Mesothelial cell of epicardium (in vitro differentiated cells): ENCODE measurements at regions not wholly inside any gene's neighbourhood (a gene's known extent, or its start where the extent isn't known, plus 50 kb on each side); places are given as distances from the start of the nearest gene placed in this dataset.

Experiments used
- DNase-seq, 2 experiments: peaks; one replicate each; pipeline ENCODE4 v3.0.0; 2021; ENCODE audit warnings: low spot score in 2 of 2; ENCODE audit not compliant: unreplicated experiment in 2 of 2
- H3K27ac Mint-ChIP-seq: 2 replicates; pipeline ENCODE4 v1.8.0; 2021; ENCODE audit warnings: mixed read lengths
- H3K27me3 Mint-ChIP-seq: 2 replicates; pipeline ENCODE4 v1.8.0; 2021; ENCODE audit warnings: low read depth, mixed read lengths
- H3K36me3 Mint-ChIP-seq: 2 replicates; pipeline ENCODE4 v1.8.0; 2021; ENCODE audit warnings: mixed read lengths
- H3K4me1 Mint-ChIP-seq: 2 replicates; pipeline ENCODE4 v1.8.0; 2021; ENCODE audit warnings: mixed read lengths
- H3K4me3 Mint-ChIP-seq: 2 replicates; pipeline ENCODE4 v1.8.0; 2021; ENCODE audit warnings: mild to moderate bottlenecking, moderate library complexity, mixed read lengths
- H3K9me3 Mint-ChIP-seq: 2 replicates; pipeline ENCODE4 v1.8.0; 2021; ENCODE audit warnings: mixed read lengths
- TF ChIP-seq, protein P1 (sequence below): fragments of 200-600 bp; sonication (generic); IDR thresholded peaks from one replicate; pipeline ENCODE4 v1.5.0; 2021; ENCODE audit warnings: antibody characterized with exemption; ENCODE audit not compliant: unreplicated experiment

GRCh38 chr20:58011947-58012610 lies 216.4 kb downstream of the ANKRD60 start:
- no peaks in the 10 kb centered on the region for H3K4me1 Mint-ChIP-seq
- no peak for DNase-seq

DNA sequence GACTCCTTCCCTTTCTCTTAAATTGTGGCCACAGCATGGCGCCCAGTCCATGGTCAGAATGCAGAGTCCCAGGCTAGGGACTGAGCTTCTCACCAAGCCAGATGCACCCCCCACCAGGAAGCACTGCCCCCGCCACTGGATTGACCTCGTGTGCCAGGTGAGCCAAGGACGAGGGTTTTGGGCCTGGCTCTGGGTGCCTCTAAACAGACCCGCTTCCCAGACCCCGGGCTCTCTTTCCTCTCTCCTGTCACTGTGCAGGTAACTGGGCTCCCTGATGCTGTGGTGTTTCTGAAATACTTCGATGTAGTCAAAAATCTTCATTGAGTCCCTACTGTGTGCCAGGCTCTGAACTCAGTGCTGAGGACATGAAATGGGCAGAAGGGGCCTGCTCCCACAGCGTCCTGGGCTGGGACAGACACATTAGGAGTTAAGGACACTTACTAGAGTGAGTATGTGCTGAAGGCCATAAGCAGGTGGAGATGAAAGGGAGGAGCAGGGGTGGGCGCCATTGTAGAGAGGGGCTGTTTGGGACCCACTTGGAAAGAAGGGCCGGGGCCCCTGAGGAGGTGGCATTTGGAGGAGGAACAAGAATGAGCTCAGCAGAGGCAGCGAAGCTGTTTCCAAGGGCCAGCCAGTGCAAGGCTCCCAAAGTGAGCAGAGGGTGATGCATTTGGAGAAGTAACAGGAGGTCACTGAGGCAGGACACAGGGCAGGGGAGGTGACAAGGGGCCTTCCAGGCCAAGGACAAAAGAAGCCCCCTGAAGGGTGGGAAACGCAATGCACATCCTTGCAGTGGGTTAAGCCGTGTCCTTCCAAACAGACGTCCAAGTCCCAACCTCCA lies 217.1 kb downstream of the ANKRD60 start:
- H3K9me3 Mint-ChIP-seq = peaks cover 3% of the 10 kb centered on the region
- no peaks in the 10 kb centered on the region for H3K36me3 Mint-ChIP-seq
- no peaks in the 10 kb centered on the region for H3K4me1 Mint-ChIP-seq
- TF ChIP-seq, protein P1, sequence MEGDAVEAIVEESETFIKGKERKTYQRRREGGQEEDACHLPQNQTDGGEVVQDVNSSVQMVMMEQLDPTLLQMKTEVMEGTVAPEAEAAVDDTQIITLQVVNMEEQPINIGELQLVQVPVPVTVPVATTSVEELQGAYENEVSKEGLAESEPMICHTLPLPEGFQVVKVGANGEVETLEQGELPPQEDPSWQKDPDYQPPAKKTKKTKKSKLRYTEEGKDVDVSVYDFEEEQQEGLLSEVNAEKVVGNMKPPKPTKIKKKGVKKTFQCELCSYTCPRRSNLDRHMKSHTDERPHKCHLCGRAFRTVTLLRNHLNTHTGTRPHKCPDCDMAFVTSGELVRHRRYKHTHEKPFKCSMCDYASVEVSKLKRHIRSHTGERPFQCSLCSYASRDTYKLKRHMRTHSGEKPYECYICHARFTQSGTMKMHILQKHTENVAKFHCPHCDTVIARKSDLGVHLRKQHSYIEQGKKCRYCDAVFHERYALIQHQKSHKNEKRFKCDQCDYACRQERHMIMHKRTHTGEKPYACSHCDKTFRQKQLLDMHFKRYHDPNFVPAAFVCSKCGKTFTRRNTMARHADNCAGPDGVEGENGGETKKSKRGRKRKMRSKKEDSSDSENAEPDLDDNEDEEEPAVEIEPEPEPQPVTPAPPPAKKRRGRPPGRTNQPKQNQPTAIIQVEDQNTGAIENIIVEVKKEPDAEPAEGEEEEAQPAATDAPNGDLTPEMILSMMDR = no peak
- H3K27me3 Mint-ChIP-seq = peaks cover 29% of the 10 kb centered on the region
- no peak overlapping the region for H3K27ac Mint-ChIP-seq
- no peak for DNase-seq
- no peak overlapping the region for H3K4me3 Mint-ChIP-seq

More at GRCh38 chr20:58011947-58012610, 216.4 kb downstream of the ANKRD60 start:
- Mint-ChIP-seq H3K9me3 (peaks cover 3% of the 10 kb centered on the region), H3K4me3 (no peak overlapping the region), H3K27me3 (peaks cover 35% of the 10 kb centered on the region), H3K36me3 (no peaks in the 10 kb centered on the region), H3K27ac (no peak overlapping the region)
- TF ChIP-seq, protein P1 = no peak

DNA sequence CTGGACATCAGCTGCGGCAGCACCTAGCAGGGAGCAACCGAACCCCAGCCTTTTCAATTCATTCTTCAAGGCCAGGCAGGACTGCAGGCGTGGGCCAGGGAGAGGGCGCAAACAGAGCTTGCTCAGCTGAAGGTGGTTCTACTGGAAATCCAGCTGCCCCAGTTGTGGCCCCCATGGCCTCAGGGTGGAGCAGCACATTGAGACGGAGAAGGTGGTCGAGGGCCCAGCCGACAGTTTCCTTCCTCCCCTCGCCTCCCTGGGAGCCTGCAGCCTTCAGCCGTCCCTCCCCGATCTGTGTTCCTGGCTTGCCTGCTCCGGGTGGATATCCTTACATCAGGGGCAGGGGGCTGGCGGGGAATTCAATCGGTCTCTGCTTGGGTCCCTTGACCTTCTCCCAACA lies 217.8 kb downstream of the ANKRD60 start:
- TF ChIP-seq, protein P1 = no peak
- no peak for DNase-seq
- Mint-ChIP-seq H3K4me1 (no peaks in the 10 kb centered on the region), H3K36me3 (no peaks in the 10 kb centered on the region), H3K9me3 (peaks cover 1% of the 10 kb centered on the region), H3K27ac (no peak overlapping the region), H3K4me3 (no peak overlapping the region), H3K27me3 (peaks cover 28% of the 10 kb centered on the region)

- H3K4me1 Mint-ChIP-seq = no peaks in the 10 kb centered on the region
- H3K4me3 Mint-ChIP-seq = no peak overlapping the region
- H3K27ac Mint-ChIP-seq = no peak overlapping the region
- H3K9me3 Mint-ChIP-seq = no peaks in the 10 kb centered on the region
- TF ChIP-seq, protein P1 = no peak
- no peaks in the 10 kb centered on the region for H3K36me3 Mint-ChIP-seq
- DNase-seq = no peak
- H3K27me3 Mint-ChIP-seq = peaks cover 28% of the 10 kb centered on the region
These were observed 218.3 kb downstream of the ANKRD60 start for GRCh38 chr20:58010186-58010585.

DNA sequence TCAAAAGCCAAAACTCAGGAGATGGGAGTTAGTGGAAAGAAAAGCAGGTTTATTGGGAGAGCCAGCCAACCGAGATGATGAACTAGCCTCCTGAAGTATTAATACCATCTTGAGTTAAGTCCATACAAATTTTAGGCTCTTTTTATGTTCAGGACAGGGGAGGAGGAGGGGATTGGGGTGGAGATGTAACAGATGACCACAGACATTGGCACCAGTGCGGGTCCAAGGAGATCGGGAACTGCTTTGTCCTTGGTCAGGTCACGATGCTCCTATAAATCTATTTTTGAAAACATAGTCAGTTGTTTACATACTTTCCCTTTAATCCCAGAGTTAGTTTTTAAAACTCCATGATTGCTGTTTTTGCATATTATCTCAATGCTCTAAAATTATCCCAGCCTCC lies 219.6 kb downstream of the ANKRD60 start:
- no peak for DNase-seq
- H3K9me3 Mint-ChIP-seq = no peaks in the 10 kb centered on the region
- H3K27me3 Mint-ChIP-seq = peaks cover 24% of the 10 kb centered on the region
- TF ChIP-seq, protein P1 = no peak
- no peaks in the 10 kb centered on the region for H3K4me1 Mint-ChIP-seq
- no peaks in the 10 kb centered on the region for H3K36me3 Mint-ChIP-seq
- no peak overlapping the region for H3K27ac Mint-ChIP-seq
- no peak overlapping the region for H3K4me3 Mint-ChIP-seq
